HG03039 (cell line): ENCODE measurements at regions not wholly inside any gene's neighbourhood (a gene's known extent, or its start where the extent isn't known, plus 50 kb on each side); places are given as distances from the start of the nearest gene placed in this dataset.
"Not testable (repeated sequence)": the region's sequence is repeated elsewhere in the genome, so short reads cannot be mapped to it uniquely, and the experiment has no call there.

Source experiments
- ATAC-seq: cut with Tn5 transposase; IDR thresholded peaks from one replicate; pipeline ENCODE4 v1.9.1; 2021; ENCODE audit warnings: mild to moderate bottlenecking, moderate library complexity; ENCODE audit not compliant: unreplicated experiment

DNA sequence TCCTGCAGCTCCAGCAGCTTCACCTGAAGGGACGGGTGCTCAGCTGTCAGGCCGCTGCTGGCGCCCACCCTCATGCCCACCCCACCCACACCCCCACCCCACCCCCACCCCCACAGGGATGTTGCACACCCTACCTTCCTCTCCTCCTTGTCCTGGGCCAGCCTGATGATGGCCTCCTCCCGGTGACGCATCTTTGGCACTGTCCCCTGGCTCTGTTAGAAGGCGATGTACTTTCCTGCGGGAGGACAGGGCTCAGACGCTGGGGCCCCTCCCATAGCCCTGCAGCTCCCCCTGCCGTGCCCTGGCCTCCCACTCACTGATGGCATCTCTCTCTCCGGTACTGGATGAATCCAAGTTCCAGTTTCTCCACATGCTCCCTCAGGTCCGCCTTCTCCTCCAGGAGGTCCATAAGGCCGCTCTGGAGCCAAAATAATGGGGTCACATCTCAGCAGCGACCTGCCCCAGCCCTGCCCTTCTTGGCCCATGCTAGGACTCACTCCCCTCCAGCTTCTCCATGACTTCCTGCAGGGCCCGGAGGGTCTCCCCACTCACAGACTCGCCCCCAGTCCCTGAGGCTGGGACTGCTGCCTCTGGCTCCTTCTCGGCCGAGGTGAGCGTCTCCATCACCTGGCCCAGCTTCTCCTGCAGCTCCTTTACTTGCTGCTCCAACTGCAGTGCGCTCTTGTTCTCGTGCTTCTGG is 55.2 kb downstream of the GOLGA8B start:
- ATAC-seq = not testable (repeated sequence)

DNA sequence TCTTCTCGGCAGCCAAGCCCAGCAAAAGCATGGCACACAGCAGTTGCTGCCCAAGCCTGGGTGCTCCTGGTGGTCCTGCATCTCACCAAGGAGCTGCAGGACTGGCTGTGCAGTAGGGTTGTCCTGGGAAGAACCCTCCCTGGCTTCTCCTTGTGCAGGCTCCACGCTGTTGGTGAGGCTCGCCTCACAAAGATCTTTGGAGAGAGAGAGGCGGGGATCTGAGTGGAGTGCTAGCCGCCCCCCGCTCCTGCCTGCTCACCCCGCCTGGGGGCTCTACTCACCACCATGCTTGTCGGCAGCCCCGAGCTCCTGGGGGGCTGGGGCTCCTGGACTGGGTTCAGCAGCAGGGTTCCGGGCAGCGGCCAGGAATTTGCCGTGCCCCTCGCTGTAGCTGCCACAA is 55.8 kb downstream of the GOLGA8B start:
- not testable (repeated sequence) for ATAC-seq

DNA sequence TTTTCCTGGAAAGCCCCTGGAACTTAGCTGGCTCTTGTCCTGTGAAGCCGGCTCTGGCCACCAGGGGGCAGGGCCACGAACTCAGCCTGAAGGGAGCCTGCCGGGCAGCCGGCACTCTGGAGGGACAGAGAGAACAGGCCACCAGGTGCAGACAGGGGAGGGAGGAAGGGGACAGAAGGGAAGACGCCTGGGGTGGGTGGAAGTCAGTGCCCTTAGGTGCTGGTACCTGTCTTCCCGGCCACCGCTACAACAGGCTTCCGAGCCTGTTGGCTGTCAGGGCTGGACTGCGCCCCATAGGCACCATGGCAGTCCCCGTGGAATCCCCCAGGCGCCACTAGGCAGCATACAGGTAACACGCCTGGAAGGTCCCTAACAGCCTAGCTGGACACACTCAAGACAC is 59.6 kb downstream of the GOLGA8B start:
- ATAC-seq = not testable (repeated sequence)

DNA sequence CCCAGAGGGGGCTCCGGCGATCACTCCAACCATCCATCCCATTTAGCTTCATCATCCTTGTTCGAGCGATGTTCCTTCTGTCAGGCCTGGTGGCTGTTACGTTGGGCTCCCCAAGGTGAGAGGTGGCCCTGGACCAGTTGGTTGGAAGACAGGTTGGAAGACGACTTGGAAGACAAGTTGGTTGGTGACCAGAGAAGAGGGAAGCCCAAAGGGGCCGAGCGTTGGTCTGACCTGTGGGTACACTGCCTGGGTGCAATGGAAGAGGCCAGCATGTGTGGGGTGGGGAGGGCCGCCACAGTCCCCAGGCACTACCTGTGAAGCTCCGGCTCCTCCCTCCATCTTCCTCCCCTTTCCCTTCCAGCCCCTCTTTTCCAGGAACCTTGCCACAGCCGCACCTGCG is 60.9 kb downstream of the GOLGA8B start:
- not testable (repeated sequence) for ATAC-seq

DNA sequence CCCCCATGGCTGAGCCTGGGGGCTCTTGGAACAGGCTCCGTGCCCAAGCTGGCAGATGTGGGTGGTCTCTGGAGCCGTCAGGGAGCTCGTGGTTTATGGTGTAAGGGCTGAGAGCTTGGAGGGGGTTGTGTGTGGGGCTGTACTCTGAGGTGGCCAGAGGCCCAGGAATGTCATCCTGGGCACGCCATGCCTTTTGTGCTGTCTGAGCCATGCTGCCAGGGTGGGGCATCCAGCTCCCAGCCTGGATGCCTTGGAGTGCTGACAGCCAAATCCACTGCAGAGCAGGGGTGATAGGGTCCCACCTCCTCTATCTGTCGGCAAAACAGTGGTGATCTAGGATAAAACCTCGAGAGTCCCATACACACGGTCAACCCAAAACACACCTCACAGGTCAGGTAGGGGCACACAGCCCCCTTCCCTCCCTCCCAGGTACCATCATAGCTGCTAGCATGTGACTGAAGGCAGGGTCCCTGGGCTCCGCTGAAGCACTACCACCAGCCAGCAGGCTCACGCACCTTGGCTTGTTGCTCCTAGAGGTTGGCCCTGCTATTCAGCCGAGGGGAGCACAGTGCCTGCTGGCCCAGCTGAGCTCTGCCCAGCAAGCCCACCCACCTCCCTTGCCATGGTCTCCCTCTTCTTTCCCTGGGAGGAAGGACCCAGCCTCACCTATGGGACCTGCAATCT is 61.5 kb downstream of the GOLGA8B start:
- not testable (repeated sequence) for ATAC-seq

DNA sequence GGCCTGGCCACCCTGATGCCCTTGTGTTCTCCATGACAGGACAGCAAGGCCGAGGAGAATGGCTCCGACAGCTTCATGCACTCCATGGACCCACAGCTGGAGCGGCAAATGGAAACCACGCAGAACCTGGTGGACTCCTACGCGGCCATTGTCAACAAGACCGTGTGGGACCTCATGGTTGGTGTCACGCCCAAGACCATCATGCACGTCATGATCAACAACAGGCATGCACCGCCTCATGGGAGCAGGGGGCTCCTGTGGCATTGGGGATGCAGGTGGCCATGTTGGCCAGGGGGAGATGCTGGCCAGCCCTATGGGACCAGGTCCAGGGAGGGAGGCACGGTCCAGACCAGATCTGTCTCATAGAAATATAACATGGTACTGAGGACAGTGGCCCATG is 62.9 kb downstream of the GOLGA8B start:
- no peak for ATAC-seq

DNA sequence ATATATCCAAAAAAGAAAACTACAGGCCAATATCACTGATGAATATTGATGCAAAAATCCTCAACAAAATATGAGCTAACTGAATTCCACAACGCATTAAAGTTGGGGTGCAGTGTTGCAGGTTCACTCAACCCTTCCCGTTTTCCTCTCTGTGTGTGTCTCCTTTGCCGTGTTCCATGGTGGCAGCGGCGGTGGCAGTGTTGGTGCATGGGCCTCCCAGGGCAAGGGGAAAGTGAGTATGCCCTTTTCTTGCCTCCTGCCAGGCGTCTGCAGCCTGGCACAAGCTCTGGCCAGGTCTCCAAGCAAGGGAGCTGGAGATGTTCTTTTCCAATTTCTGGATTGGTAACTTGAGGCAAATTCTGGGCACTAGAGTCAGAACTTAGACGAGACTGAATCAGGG is 63.4 kb downstream of the GOLGA8B start:
- ATAC-seq = not testable (repeated sequence)

DNA sequence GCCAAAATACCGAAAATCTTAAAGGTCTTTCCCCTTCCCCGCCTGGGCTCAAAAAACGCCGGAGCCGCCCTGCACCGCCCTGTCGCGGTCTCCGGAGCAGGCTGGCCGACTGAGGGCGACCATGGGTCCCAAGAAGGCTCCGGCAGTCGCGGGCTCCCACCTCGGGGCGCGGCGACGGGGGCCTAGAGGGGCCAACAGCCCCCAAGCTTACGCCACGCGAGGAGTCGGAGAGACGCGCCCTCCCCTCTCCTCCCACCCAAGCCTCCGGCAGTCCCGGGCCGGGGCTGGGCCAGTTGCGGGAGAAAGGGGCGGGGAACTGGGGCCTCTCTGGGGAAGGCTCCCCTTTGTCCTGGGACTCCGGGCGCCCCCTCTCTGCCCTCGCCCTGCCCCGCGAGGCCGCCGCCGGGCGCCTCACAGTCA is 69.2 kb downstream of the GOLGA8B start:
- peak; percentile 54 for ATAC-seq

DNA sequence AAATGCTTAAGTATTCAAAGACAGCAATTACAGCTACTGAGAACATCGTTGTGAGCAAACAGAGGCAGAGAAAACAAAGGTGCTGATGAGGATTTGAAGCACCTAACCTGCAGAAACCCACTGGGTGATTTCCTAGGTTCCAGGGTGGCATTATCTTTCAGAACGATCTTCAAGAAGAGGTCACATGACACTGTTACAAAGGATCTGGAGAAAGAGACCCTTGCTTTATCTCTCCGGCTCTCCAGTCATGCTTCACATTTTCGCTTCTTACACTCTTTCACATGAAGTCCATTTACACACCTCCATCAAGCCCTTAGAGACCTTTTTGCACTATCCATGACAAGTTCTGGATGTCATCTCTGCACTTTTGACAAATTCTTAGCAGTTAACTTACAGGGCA is 70.8 kb downstream of the GOLGA8B start:
- ATAC-seq = no peak

DNA sequence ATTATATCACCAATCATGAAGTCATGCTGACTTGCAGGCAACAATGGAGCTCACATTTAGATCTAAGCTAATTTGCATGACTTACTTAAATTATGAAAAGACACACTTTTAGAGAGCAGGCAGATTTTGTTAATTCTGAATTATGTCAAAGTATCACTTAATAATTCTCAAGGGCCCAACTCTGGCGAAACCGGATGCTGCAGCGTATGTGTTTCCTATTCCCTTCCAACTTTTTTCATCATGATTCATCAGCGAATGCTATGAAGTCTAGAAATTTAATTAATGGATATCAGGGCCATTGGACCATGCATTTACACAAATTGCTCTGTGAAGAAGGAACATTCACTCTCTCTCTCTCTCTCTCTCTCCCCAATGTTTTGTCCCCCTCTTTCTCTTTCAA is 63.5 kb upstream of the GOLGA8A start:
- no peak for ATAC-seq

DNA sequence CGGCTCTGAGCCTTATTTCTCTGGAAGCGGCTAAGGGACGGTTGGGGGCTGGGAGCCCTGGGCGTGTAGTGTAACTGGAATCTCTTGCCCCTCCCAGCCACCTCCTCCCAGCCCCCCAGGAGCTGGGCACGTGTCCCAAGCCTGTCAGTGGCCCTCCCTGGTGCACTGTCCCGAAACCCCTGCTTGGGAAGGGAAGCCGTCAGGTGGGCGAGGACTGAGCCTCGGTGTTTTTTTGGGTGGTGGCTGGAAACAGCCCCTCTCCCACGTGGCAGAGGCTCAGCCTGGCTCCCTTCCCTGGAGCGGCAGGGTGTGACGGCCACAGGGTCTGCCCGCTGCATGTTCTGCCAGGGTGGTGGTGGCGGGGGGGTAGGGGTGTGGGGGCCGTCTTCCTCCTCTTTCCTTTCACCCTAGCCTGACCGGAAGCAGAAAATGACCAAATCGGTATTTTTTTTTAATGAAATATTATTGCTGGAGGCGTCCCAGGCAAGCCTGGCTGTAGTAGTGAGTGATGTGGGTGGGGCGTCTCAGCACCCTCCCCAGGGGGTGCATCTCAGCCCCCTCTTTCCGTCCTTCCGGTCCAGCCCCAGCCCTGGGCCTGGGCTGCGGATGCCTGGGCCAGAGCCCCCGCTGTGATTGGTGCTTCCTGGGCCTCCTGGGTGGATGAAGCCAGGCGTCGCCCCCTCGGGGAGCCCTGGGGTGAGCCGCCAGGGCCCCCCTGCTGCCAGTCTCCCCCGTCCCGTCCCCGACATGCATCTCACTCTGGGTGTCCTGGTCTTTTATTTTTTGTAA is 58.8 kb upstream of the GOLGA8A start:
- no peak for ATAC-seq

DNA sequence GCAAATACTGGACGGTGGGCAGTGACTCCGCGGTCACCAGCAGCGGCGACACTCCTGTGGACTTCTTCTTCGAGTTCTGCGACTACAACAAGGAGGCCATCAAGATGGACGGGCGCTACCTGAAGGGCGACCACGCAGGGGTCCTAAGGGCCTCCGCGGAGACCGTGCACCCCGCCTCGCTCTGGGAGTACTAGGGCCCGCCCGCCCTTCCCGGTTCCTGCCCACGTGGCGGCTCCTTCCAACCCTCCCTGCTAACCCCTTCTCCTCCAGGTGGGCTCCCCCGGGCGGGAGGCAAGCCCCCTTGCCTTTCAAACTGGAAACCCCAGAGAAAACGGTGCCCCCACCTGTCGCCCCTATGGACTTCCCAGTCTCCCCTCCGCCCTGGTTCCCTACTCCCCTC is 58.1 kb upstream of the GOLGA8A start:
- not testable (repeated sequence) for ATAC-seq

DNA sequence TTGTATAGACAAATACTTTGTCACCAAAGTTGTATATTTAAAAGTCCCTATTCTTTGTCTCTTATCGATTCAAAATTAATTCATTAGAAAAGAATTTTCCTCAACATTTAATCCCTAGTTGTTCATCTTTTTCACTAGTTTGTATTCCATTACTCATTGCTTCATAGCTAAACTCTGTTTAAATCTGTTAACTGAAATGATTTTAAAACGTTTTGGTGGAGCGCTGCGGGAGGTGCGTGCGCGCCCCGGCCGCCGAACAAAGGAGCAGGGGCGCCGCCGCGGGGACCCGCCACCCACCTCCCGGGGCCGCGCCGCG is 56.4 kb upstream of the GOLGA8A start:
- no peak for ATAC-seq

DNA sequence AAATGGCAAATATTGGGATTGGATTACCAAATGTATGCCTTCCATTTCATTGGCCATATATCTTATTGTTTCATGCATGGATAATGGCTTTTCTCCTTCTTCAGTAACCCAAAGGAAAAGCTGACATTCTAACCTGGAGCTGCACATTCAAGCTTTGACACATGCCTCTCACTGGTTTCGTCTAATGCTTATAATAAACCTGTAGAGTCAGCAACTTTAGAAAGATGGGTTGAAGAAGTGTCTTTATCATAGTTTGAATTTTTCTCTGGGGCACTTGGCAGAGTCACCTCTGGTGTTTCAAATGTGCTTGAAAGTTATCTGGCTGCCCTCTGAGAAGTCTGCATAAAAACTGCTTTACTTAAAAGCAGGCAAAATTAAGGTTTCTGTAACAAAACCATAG is 55.4 kb upstream of the GOLGA8A start:
- no peak for ATAC-seq

DNA sequence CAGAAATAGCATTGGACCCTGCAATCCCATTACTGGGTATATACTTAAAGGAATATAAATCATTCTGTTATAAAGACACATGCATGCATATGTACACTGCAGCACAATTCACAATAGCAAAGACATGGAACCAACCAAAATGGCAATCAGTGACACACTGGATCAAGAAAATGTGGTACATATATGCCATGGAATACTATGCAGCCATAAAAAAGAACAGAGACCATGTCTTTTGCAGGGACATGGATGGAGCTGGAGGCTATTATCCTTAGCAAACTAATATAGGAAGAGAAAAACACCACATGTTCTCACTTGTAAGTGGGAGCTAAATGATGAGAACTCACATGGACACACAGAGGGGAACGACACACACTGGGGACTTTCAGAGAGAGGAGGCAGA is 53.9 kb upstream of the GOLGA8A start:
- not testable (repeated sequence) for ATAC-seq

DNA sequence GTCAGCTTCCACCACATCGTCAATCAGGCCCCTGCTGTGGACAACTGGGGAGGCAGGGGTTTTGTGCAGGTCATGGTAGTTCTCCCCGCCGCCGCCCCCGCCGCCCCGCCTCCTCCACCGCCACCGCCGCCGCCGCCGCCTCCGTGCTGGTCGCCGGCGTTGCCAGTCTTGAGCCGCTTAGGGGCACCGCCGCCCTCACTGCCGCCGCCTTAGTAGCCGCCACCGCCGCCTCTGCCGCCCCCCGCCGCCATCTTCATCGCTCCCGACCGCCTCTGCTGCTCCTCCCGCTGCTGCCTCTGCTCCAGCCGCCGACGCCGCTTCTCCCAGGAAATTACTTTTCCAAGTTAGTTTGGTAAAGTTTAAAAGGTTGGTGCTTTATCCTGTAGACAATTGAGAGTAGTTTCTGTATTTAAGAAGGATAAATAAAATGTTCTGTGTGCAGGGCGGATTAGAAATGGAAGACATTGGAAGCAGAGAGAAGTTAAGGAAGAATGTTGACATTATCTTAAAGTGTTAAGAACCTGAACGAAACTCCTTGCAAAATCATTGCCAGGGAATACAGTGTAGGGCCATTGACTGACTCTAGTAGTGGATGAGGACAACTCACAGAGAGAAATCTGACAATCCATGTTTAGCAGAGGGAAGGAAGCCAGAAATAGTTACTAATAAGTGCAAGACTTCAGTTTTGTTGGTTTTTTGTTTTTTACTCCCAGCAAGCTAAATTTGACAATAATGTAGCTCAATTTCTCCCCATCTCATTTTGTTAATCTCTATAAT is 53.0 kb upstream of the GOLGA8A start:
- ATAC-seq = no peak

DNA sequence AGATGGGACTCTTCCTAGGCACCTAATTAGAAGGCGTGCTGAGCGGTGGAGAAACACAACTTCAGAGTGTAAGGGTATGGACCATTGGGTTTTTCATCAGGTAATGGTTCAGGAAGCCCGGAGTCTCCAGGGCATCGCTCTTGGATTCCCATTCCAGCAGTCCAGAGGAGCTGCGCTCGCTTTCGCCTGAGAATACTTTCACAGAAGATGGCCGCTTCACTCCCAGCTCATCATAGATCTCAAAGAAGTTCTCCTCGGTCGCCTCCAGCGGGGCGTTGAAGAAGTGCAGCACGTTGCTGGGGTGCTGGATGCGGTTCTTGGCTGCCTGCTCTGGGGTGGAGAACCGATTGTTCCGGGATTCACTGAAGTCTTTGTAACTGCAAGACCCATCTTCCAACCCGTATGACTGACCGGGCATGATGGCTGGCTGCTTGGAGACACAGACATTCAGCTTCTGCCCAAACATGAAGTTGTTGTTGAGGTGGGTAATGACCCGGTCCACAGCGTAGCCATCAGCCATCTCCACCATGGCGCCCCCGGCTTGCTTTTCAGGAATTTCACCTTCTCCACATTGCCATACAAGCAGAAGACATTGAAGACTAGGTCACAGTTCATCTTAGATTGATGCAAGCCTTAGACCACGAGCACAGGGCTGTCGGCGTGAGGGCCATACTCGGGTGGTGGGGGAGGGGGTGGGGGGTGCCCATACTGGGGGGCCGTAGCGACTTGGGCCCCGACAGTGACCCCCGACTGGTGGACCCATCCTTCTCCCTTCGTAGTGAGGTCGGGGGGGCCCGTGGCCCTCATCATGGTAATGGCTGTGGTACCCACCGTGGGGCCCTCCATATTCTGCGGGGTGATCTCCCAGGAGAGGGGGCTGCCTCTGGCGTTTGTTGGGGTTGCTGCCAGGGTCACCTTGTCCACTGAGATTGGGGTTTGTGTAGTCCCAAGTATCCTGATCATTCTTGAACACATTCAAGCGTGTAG is 51.7 kb upstream of the GOLGA8A start:
- ATAC-seq = not testable (repeated sequence)
